RWPE1 (cell line): ENCODE measurements at regions not wholly inside any gene's neighbourhood (a gene's known extent, or its start where the extent isn't known, plus 50 kb on each side); places are given as distances from the start of the nearest gene placed in this dataset.
"Not testable (repeated sequence)": the region's sequence is repeated elsewhere in the genome, so short reads cannot be mapped to it uniquely, and the experiment has no call there.

ENCODE experiments used
- CTCF ChIA-PET: fragments of 350-600 bp; sonication (Branson Sonifier 250); formaldehyde crosslinking; extraction: SDS; loops from one replicate; lab custom pipeline; 2021; lab: Yijun Ruan, JAX
- POLR2A ChIA-PET: fragments of 400-600 bp; formaldehyde crosslinking; extraction: SDS; loops from one replicate; lab custom pipeline; 2020; ENCODE audit warnings: antibody characterized with exemption; ENCODE audit not compliant: low non-redundant PET; lab: Yijun Ruan, JAX
- DNase-seq: peaks from one replicate; pipeline ENCODE4 v3.0.0; 2012; ENCODE audit warnings: low spot score
- H3K27ac ChIP-seq: fragments of 450-650 bp; 2 replicates; pipeline ENCODE4 v1.5.1; 2017
- TF ChIP-seq, protein P1 (sequence below): fragments of 450-650 bp; conservative IDR thresholded peaks from 2 replicates; pipeline ENCODE4 v1.5.1; 2017; ENCODE audit warnings: low read depth, mild to moderate bottlenecking

DNA sequence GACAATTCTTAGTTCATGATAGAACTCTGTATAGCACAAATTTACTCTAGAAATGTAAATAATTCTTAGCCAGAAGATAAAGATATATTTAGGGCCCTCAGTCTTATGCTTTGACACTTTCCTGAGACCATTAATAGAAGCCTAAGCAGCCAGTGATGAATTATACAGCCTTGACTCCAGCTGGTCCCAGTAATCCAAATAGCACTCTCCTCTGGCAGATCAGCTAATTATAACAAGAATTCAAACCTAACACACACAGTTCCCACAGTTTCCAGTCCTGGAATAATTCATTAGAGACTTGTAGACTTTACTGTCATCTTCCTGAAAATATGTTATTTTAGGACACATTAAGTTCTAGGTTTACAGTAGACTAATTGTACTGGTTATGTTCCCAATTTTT, 50.4 kb downstream of the SHOC1 start:
- H3K27ac ChIP-seq, result no peak overlapping the region
- TF ChIP-seq, protein P1, sequence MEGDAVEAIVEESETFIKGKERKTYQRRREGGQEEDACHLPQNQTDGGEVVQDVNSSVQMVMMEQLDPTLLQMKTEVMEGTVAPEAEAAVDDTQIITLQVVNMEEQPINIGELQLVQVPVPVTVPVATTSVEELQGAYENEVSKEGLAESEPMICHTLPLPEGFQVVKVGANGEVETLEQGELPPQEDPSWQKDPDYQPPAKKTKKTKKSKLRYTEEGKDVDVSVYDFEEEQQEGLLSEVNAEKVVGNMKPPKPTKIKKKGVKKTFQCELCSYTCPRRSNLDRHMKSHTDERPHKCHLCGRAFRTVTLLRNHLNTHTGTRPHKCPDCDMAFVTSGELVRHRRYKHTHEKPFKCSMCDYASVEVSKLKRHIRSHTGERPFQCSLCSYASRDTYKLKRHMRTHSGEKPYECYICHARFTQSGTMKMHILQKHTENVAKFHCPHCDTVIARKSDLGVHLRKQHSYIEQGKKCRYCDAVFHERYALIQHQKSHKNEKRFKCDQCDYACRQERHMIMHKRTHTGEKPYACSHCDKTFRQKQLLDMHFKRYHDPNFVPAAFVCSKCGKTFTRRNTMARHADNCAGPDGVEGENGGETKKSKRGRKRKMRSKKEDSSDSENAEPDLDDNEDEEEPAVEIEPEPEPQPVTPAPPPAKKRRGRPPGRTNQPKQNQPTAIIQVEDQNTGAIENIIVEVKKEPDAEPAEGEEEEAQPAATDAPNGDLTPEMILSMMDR, result no peak
- no peak for DNase-seq
- CTCF ChIA-PET, result interaction anchor here (0.7 to 1.1 kb wide), 2 partner anchors 11 to 330 kb away, joined by 3 to 5 read pairs; no protein-coding TSS in a partner anchor
- POLR2A ChIA-PET, result no interaction called here

DNA sequence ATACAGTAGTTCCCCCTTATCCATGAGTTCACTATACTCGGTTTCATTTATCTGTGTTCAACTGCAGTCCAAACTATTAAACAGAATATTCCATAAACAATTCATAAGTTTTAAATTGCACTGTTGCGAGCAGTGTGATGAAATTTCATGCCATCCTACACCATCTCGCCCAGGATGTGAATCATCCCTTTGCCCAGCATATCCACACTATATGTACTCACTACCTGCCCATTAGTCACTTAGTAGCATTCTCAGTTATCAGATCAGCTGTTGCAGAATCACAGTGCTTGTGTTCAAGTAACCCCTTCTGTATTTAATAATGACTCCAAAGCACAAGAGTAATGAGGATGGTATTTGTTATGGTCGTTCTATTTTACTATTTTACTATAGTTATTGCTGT, 51.5 kb downstream of the SHOC1 start:
- ChIA-PET POLR2A (no interaction called here), CTCF (interaction anchor here (0.6 to 0.8 kb wide), 4 partner anchors 38 to 636 kb away, joined by 3 to 4 read pairs (median 4); partner anchors contain the start of gene HSDL2)
- TF ChIP-seq, protein P1, result no peak
- peak; percentile 87 for DNase-seq
- no peak overlapping the region for H3K27ac ChIP-seq

DNA sequence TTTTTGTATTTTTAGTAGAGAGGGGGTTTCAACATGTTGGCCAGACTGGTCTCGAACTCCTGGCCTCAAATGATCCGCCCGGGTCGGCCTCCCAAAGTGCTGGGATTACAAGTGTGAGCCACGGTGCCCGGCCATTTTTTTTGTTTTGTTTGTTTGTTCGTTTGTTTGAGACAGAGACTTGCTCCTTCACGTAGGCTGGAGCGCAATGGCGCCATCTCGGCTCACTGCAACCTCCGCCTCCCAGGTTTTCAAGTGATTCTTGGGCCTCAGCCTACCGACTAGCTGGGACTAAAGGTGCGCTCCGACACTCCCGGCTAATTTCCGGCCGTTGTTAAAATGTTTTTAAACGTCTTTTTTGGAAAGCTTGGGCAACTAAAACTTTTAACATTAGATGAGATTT, 54.0 kb downstream of the SHOC1 start:
- TF ChIP-seq, protein P1, result no peak
- no peak for DNase-seq
- H3K27ac ChIP-seq, result peak overlapping the region; percentile 21
- ChIA-PET POLR2A (no interaction called here), CTCF (interaction anchor here (0.7 kb wide), 3 partner anchors 92 to 350 kb away, joined by 4 to 6 read pairs (median 5); no protein-coding TSS in a partner anchor)

DNA sequence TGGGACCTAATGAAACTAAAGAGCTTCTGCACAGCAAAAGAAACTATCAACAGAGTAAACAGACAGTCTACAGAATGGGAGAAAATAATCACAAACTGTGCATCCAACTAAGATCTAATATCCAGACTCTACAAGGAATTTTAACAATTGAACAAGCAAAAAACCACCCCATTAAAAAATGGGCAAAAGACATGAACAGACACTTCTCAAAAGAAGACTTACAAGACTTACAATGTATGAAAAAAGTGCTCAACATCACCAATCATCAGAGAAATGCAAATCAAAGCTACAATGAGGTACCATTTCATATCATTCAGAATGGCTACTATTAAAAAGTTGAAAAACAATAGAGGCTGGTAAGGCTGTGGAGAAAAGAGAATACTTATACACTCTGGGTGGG, 58.0 kb downstream of the SHOC1 start:
- TF ChIP-seq, protein P1, result no peak
- no peak for DNase-seq
- CTCF ChIA-PET, result no interaction called here
- no peak overlapping the region for H3K27ac ChIP-seq
- POLR2A ChIA-PET, result no interaction called here

DNA sequence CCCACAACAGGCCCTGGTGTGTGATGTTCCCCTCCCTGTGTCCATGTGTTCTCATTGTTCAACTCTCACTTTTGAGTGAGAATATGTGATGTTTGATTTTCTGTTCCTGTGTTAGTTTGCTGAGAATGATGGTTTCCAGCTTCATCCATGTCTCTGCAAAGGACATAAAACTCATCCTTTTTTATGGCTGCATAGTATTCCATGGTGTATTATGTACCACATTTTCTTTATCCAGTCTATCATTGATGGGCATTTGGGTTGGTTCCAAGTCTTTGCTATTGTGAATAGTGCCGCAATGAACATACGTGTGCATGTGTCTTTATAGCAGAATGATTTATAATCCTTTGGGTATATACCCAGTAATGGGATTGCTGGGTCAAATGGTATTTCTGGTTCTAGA, 59.4 kb downstream of the SHOC1 start:
- DNase-seq, CTCF ChIA-PET, H3K27ac ChIP-seq, POLR2A ChIA-PET: not testable (repeated sequence)

DNA sequence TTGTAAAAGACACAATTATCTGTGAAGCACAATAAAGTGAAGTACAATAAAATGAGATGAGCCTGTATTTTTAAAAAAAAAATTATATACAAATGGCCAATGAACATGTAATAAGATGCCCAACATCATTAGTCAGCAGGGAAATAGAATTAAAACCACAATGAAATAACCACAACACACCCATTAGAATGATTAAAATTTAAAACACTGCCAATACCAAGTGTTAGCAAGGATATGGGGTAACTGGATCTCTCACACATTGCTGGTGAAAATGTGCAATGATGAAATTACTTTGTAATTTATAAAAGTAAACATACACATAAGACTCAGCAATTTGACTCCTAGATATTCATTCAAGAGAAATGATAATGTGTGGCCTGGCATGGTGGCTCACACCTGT, 62.8 kb downstream of the SHOC1 start:
- TF ChIP-seq, protein P1, result no peak
- peak; percentile 47 for DNase-seq
- ChIA-PET CTCF (no interaction called here), POLR2A (no interaction called here)
- no peak overlapping the region for H3K27ac ChIP-seq

DNA sequence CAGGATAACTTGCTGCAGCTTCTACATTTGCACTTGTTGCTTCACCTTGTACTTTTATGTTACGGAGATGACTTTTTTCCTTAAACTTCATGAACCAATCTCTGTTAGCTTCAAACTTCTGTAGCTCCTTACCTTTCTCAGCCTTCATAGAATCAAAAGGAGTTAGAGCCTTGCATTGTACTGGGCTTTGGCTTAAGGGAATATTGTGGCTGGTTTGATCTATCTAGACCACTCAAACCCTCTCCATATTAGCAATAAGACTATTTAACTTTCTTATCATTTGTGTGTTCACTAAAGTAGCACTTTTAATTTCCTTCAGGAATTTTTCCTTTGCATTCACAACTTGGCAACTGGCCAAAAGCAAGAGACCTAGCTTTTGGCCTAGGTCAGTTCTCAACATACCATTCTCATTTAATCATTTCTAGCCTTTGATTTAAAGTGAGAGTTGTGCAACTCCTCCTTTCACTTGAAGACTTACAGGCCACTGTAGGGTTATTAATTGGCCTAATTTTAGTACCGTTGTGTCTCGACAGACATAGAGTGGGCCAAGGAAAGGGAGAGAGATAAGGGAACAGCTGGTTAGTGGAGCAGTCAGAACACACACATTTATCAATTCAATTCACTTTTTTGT, 63.7 kb downstream of the SHOC1 start:
- ChIA-PET CTCF (interaction anchor here (0.5 to 0.6 kb wide), 2 partner anchors 16 to 69 kb away, joined by 3 to 5 read pairs; no protein-coding TSS in a partner anchor), POLR2A (no interaction called here)
- no peak overlapping the region for H3K27ac ChIP-seq
- DNase-seq, result peak; percentile 79
- TF ChIP-seq, protein P1, result no peak
